Smooth muscle cell (in vitro differentiated cells): ENCODE measurements at regions not wholly inside any gene's neighbourhood (a gene's known extent, or its start where the extent isn't known, plus 50 kb on each side); places are given as distances from the start of the nearest gene placed in this dataset.

ENCODE experiments used
- DNase-seq: peaks from one replicate; lab custom pipeline; 2025; ENCODE audit not compliant: unreplicated experiment; lab: John Stamatoyannopoulos, UW
- H2AFZ ChIP-seq: fragments of 200-600 bp; sonication (generic); 2 replicates; pipeline ENCODE4 v1.6.0; 2016; ENCODE audit warnings: antibody characterized with exemption, low read depth, mild to moderate bottlenecking
- H3F3A ChIP-seq: fragments of 200-600 bp; sonication (generic); 2 replicates; pipeline ENCODE4 v1.6.0; 2017; ENCODE audit warnings: antibody characterized with exemption, low read depth
- H3K27ac ChIP-seq: fragments of 200-600 bp; sonication (generic); 2 replicates; pipeline ENCODE4 v1.5.1; 2016; ENCODE audit warnings: low read depth, mild to moderate bottlenecking
- H3K27me3 ChIP-seq: fragments of 200-600 bp; sonication (generic); 2 replicates; pipeline ENCODE4 v1.6.1; 2016; ENCODE audit warnings: low read depth, mild to moderate bottlenecking
- H3K36me3 ChIP-seq: fragments of 200-600 bp; sonication (generic); 2 replicates; pipeline ENCODE4 v1.5.1; 2016; ENCODE audit warnings: low read depth
- H3K4me1 ChIP-seq: fragments of 200-600 bp; sonication (generic); 2 replicates; pipeline ENCODE4 v1.5.1; 2016; ENCODE audit warnings: low read depth
- H3K4me2 ChIP-seq: fragments of 200-600 bp; sonication (generic); 2 replicates; pipeline ENCODE4 v1.6.0; 2016; ENCODE audit warnings: mild to moderate bottlenecking
- H3K4me3 ChIP-seq: fragments of 200-600 bp; sonication (generic); 2 replicates; pipeline ENCODE4 v1.5.1; 2016; ENCODE audit warnings: mild to moderate bottlenecking
- H3K79me2 ChIP-seq: fragments of 200-600 bp; sonication (generic); 2 replicates; pipeline ENCODE4 v1.6.0; 2016; ENCODE audit warnings: low read depth, mild to moderate bottlenecking
- H3K9ac ChIP-seq: fragments of 200-600 bp; sonication (generic); 2 replicates; pipeline ENCODE4 v1.6.0; 2016; ENCODE audit warnings: low read depth
- H3K9me3 ChIP-seq: fragments of 200-600 bp; sonication (generic); replicated peaks from 2 replicates; pipeline ENCODE4 v1.5.1; 2016; ENCODE audit warnings: low read depth
- H4K20me1 ChIP-seq: fragments of 200-600 bp; sonication (generic); 2 replicates; pipeline ENCODE4 v1.6.0; 2016; ENCODE audit warnings: low read depth
- CTCF ChIP-seq: fragments of 200-600 bp; sonication (generic); IDR thresholded peaks from 2 replicates; pipeline ENCODE4 v1.5.1; 2017; ENCODE audit warnings: borderline replicate concordance, mild to moderate bottlenecking, antibody characterized with exemption; ENCODE audit not compliant: insufficient read depth, poor library complexity, severe bottlenecking
- WGBS: methylation state at CpG from one replicate; pipeline ENCODE4 v1.1.7; 2016; ENCODE audit warnings: low lambda C conversion rate; 5-methylcytosine and 5-hydroxymethylcytosine counted together

- H3K27me3 ChIP-seq = no peaks in the 10 kb centered on the region
- H3K79me2 ChIP-seq = no peaks in the 10 kb centered on the region
- TF ChIP-seq CTCF = no peak
- DNase-seq = no peak
- no peaks in the 10 kb centered on the region for H4K20me1 ChIP-seq
- no peak overlapping the region for H3K4me3 ChIP-seq
- H3K4me1 ChIP-seq = no peaks in the 10 kb centered on the region
- H3K27ac ChIP-seq = no peak overlapping the region
- H2AFZ ChIP-seq = no peak overlapping the region
- H3F3A ChIP-seq = no peaks in the 10 kb centered on the region
- 63% methylated on average over 4 of the region's 4 CpGs for WGBS
- H3K4me2 ChIP-seq = no peak overlapping the region
- H3K9me3 ChIP-seq = no peaks in the 10 kb centered on the region
- H3K9ac ChIP-seq = no peak overlapping the region
- no peaks in the 10 kb centered on the region for H3K36me3 ChIP-seq
Measured at GRCh38 chr18:75923169-75923568, 495.7 kb upstream of the SMIM21 start.

GRCh38 chr18:75916624-75916982 is 489.1 kb upstream of the SMIM21 start:
- DNase-seq = no peak
- WGBS = 44% methylated on average over 9 of the region's 18 CpGs
- Histone ChIP-seq H3K36me3 (no peaks in the 10 kb centered on the region), H3K27ac (no peak overlapping the region), H3K4me2 (peak overlapping the region; percentile 94), H3K4me3 (peak overlapping the region; percentile 71), H4K20me1 (no peaks in the 10 kb centered on the region), H2AFZ (no peak overlapping the region), H3K27me3 (no peaks in the 10 kb centered on the region), H3F3A (no peaks in the 10 kb centered on the region), H3K9me3 (no peaks in the 10 kb centered on the region), H3K9ac (no peak overlapping the region), H3K4me1 (peaks cover 4% of the 10 kb centered on the region), H3K79me2 (no peaks in the 10 kb centered on the region)
- TF ChIP-seq CTCF = no peak

- Histone ChIP-seq H3K9me3 (no peaks in the 10 kb centered on the region), H3K27me3 (no peaks in the 10 kb centered on the region), H3K9ac (peak overlapping the region; percentile 39), H4K20me1 (no peaks in the 10 kb centered on the region), H3K4me1 (peaks cover 4% of the 10 kb centered on the region), H3K79me2 (no peaks in the 10 kb centered on the region), H2AFZ (peak overlapping the region; percentile 100), H3F3A (no peaks in the 10 kb centered on the region), H3K27ac (no peak overlapping the region), H3K36me3 (no peaks in the 10 kb centered on the region), H3K4me3 (peak overlapping the region; percentile 71), H3K4me2 (peak overlapping the region; percentile 94)
- no peak for DNase-seq
- TF ChIP-seq CTCF = no peak
- 9% methylated on average over 40 of the region's 77 CpGs for WGBS
Measured at GRCh38 chr18:75915941-75916623, 488.6 kb upstream of the SMIM21 start.

- Histone ChIP-seq H4K20me1 (no peaks in the 10 kb centered on the region), H3K79me2 (no peaks in the 10 kb centered on the region), H2AFZ (no peak overlapping the region), H3K27me3 (no peaks in the 10 kb centered on the region), H3K36me3 (no peaks in the 10 kb centered on the region), H3K4me2 (no peak overlapping the region), H3K4me1 (peaks cover 4% of the 10 kb centered on the region), H3F3A (no peaks in the 10 kb centered on the region), H3K9ac (no peak overlapping the region), H3K27ac (no peak overlapping the region), H3K9me3 (no peaks in the 10 kb centered on the region), H3K4me3 (no peak overlapping the region)
- WGBS = 45% methylated on average over 2 of the region's 2 CpGs
- TF ChIP-seq CTCF = no peak
- DNase-seq = no peak
Measured at GRCh38 chr18:75912829-75913228, 485.3 kb upstream of the SMIM21 start.
